ENCODE measurements at regions not wholly inside any gene's neighbourhood (a gene's known extent, or its start where the extent isn't known, plus 50 kb on each side); places are given as distances from the start of the nearest gene placed in this dataset.
"Not testable (repeated sequence)": the region's sequence is repeated elsewhere in the genome, so short reads cannot be mapped to it uniquely, and the experiment has no call there.

GRCh38 chr2:91851689-91852420, 3019.4 kb upstream of the TEKT4 start:
- not testable (repeated sequence) for DNase-seq; H3K4me3 Mint-ChIP-seq; H3K27ac Mint-ChIP-seq; H3K36me3 Mint-ChIP-seq; H3K27me3 Mint-ChIP-seq (ENCODE audit: low read depth in 3 of 3); H3K4me1 Mint-ChIP-seq
- peaks cover 3 to 22% (median 7%) of the 10 kb centered on the region in 6 donors for H3K9me3 Mint-ChIP-seq

GRCh38 chr2:91856971-91857370, 3014.3 kb upstream of the TEKT4 start:
- H3K4me3 Mint-ChIP-seq; H3K36me3 Mint-ChIP-seq; H3K4me1 Mint-ChIP-seq; H3K27ac Mint-ChIP-seq; H3K27me3 Mint-ChIP-seq (ENCODE audit: low read depth in 3 of 3); DNase-seq: not testable (repeated sequence)
- peaks cover 0 to 11% (median 3%) of the 10 kb centered on the region in 6 donors for H3K9me3 Mint-ChIP-seq

GRCh38 chr2:91857711-91858110, 3013.5 kb upstream of the TEKT4 start:
- H3K27ac Mint-ChIP-seq; H3K4me3 Mint-ChIP-seq; DNase-seq; H3K36me3 Mint-ChIP-seq; H3K27me3 Mint-ChIP-seq (ENCODE audit: low read depth in 3 of 3); H3K4me1 Mint-ChIP-seq: not testable (repeated sequence)
- H3K9me3 Mint-ChIP-seq, result peaks cover 0 to 11% (median 4%) of the 10 kb centered on the region in 6 donors

GRCh38 chr2:91871716-91872115, 2999.5 kb upstream of the TEKT4 start:
- H3K4me1 Mint-ChIP-seq; H3K27me3 Mint-ChIP-seq (ENCODE audit: low read depth in 3 of 3); DNase-seq; H3K27ac Mint-ChIP-seq; H3K4me3 Mint-ChIP-seq; H3K36me3 Mint-ChIP-seq: not testable (repeated sequence)
- H3K9me3 Mint-ChIP-seq, result peaks cover 2 to 13% (median 5%) of the 10 kb centered on the region in 6 donors

GRCh38 chr2:91873416-91873815, 2997.8 kb upstream of the TEKT4 start:
- H3K27ac Mint-ChIP-seq; H3K27me3 Mint-ChIP-seq (ENCODE audit: low read depth in 3 of 3): not testable (repeated sequence)
- peaks cover 2 to 22% (median 5%) of the 10 kb centered on the region in 6 donors for H3K9me3 Mint-ChIP-seq

GRCh38 chr2:91877658-91878210, 2993.5 kb upstream of the TEKT4 start:
- not testable (repeated sequence) for H3K27ac Mint-ChIP-seq; DNase-seq; H3K27me3 Mint-ChIP-seq (ENCODE audit: low read depth in 3 of 3); H3K4me1 Mint-ChIP-seq; H3K36me3 Mint-ChIP-seq; H3K4me3 Mint-ChIP-seq
- H3K9me3 Mint-ChIP-seq, result peaks cover 2 to 22% (median 6%) of the 10 kb centered on the region in 6 donors

More at GRCh38 chr2:91873416-91873815, 2997.8 kb upstream of the TEKT4 start:
- not testable (repeated sequence) for H3K36me3 Mint-ChIP-seq, DNase-seq, H3K4me3 Mint-ChIP-seq, H3K4me1 Mint-ChIP-seq

- H3K4me1 Mint-ChIP-seq, result not testable (repeated sequence)
Measured at GRCh38 chr2:91895091-91895490, 2976.1 kb upstream of the TEKT4 start.

GRCh38 chr2:91917602-91918001, 2953.6 kb upstream of the TEKT4 start:
- not testable (repeated sequence) for H3K27me3 Mint-ChIP-seq (ENCODE audit: low read depth in 3 of 3); H3K36me3 Mint-ChIP-seq; DNase-seq; H3K4me1 Mint-ChIP-seq; H3K4me3 Mint-ChIP-seq; H3K27ac Mint-ChIP-seq
- H3K9me3 Mint-ChIP-seq, result peaks cover 5 to 31% (median 17%) of the 10 kb centered on the region in 6 donors

More at GRCh38 chr2:91895091-91895490, 2976.1 kb upstream of the TEKT4 start:
- peaks cover 0 to 20% (median 3%) of the 10 kb centered on the region in 6 donors for H3K9me3 Mint-ChIP-seq
- H3K27me3 Mint-ChIP-seq (ENCODE audit: low read depth in 3 of 3); H3K27ac Mint-ChIP-seq; H3K4me3 Mint-ChIP-seq; H3K36me3 Mint-ChIP-seq; DNase-seq: not testable (repeated sequence)
